Suprapubic skin (tissue), 4 donors: ENCODE measurements at regions not wholly inside any gene's neighbourhood (a gene's known extent, or its start where the extent isn't known, plus 50 kb on each side); places are given as distances from the start of the nearest gene placed in this dataset.
"Not testable (repeated sequence)": the region's sequence is repeated elsewhere in the genome, so short reads cannot be mapped to it uniquely, and the experiment has no call there.

Experiments used
- DNase-seq, 2 donors: peaks; one replicate each; pipeline ENCODE4 v3.0.0-alpha.2; 2019; ENCODE audit warnings: low spot score in 2 of 2
- H3K27ac ChIP-seq: fragments of 200-600 bp; sonication (generic); one replicate; pipeline ENCODE4 v1.5.1; 2019
- H3K27me3 ChIP-seq: fragments of 200-600 bp; sonication (generic); one replicate; pipeline ENCODE4 v1.5.1; 2019
- H3K36me3 ChIP-seq: fragments of 200-600 bp; sonication (generic); one replicate; pipeline ENCODE4 v1.5.1; 2019
- H3K4me1 ChIP-seq: fragments of 200-600 bp; sonication (generic); one replicate; pipeline ENCODE4 v1.5.1; 2019
- H3K4me3 ChIP-seq: fragments of 200-600 bp; sonication (generic); one replicate; pipeline ENCODE4 v1.5.1; 2019; ENCODE audit warnings: mild to moderate bottlenecking
- H3K9me3 ChIP-seq: fragments of 200-600 bp; sonication (generic); one replicate; pipeline ENCODE4 v1.5.1; 2019
- EP300 ChIP-seq: sonication (generic); formaldehyde crosslinking; IDR thresholded peaks from one replicate; pipeline ENCODE4 v1.6.1; 2017; ENCODE audit warnings: antibody characterized with exemption
- POLR2A ChIP-seq, 2 donors: fragments of 450-650 bp; IDR thresholded peaks; one replicate each; pipeline ENCODE4 v1.6.1; 2017; ENCODE audit warnings: antibody characterized with exemption in 2 of 2, mild to moderate bottlenecking in 2 of 2, moderate library complexity in 2 of 2
- POLR2AphosphoS5 ChIP-seq, 3 donors: sonication (generic); formaldehyde crosslinking; IDR thresholded peaks; one replicate each; pipeline ENCODE4 v1.6.1; 2017; ENCODE audit warnings: antibody characterized with exemption in 3 of 3
- WGBS: methylation state at CpG from one replicate; pipeline ENCODE4 v1.1.5; 2018; 5-methylcytosine and 5-hydroxymethylcytosine counted together
- TF ChIP-seq, protein P1 (sequence below), 2 donors: fragments of 200-600 bp in 1 of 2; fragments of 450-650 bp in 1 of 2; sonication (generic) in 1 of 2; IDR thresholded peaks; one replicate each; pipeline ENCODE4 v1.5.1; 2016 to 2019; ENCODE audit warnings: antibody characterized with exemption in 2 of 2, mild to moderate bottlenecking in 1 of 2, moderate library complexity in 1 of 2

DNA sequence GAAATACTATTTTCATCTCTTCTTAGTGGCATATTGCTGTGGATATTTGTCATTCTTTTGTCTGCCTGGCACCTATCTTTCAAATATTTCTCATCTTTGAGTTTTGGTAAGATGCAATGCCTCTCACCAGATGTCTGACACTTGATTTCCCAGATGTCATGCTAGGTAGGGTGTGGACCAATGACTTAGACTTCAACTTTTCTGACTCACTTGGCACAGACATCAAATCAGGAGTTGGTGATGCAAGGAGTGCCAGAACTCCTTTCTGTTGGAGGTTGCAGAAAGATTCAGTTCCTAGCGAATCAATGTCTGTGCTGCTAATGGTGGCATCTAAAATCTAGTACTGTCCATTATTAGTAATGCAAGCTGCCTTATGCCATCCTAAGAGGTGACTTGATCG lies 216.9 kb upstream of the FERD3L start:
- H3K9me3 ChIP-seq = no peaks in the 10 kb centered on the region
- H3K4me1 ChIP-seq = no peaks in the 10 kb centered on the region
- 78% methylated on average over 2 of the region's 2 CpGs for WGBS
- TF ChIP-seq, protein P1, sequence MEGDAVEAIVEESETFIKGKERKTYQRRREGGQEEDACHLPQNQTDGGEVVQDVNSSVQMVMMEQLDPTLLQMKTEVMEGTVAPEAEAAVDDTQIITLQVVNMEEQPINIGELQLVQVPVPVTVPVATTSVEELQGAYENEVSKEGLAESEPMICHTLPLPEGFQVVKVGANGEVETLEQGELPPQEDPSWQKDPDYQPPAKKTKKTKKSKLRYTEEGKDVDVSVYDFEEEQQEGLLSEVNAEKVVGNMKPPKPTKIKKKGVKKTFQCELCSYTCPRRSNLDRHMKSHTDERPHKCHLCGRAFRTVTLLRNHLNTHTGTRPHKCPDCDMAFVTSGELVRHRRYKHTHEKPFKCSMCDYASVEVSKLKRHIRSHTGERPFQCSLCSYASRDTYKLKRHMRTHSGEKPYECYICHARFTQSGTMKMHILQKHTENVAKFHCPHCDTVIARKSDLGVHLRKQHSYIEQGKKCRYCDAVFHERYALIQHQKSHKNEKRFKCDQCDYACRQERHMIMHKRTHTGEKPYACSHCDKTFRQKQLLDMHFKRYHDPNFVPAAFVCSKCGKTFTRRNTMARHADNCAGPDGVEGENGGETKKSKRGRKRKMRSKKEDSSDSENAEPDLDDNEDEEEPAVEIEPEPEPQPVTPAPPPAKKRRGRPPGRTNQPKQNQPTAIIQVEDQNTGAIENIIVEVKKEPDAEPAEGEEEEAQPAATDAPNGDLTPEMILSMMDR (IDR thresholded peaks at IDR 0.05) = no peak
- no peak for TF ChIP-seq EP300
- no peak for TF ChIP-seq POLR2AphosphoS5 (IDR thresholded peaks at IDR 0.05)
- TF ChIP-seq POLR2A (IDR thresholded peaks at IDR 0.05) = no peak
- no peak overlapping the region for H3K27ac ChIP-seq
- no peak overlapping the region for H3K4me3 ChIP-seq
- no peaks in the 10 kb centered on the region for H3K36me3 ChIP-seq
- no peaks in the 10 kb centered on the region for H3K27me3 ChIP-seq
- no peak for DNase-seq

DNA sequence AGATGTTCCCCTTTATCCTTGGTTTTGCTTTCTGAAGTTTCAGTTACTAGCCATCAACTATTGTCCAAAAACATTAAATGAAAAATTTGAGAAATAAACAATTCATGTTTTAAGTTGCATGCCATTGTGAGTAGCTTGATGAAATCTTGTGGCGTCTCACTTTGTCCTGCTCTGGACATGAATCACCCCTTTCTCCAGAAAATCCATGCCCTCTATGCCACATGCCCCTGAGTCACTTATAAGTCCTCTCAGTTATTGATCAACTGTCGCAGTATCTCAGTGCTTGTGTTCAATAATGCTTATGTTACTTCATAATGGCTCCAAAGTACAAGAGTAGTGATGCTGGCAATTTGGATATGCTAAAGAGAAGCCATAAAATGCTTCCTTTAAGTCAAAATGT lies 208.0 kb upstream of the FERD3L start:
- WGBS = 93% methylated on average over 2 of the region's 2 CpGs

DNA sequence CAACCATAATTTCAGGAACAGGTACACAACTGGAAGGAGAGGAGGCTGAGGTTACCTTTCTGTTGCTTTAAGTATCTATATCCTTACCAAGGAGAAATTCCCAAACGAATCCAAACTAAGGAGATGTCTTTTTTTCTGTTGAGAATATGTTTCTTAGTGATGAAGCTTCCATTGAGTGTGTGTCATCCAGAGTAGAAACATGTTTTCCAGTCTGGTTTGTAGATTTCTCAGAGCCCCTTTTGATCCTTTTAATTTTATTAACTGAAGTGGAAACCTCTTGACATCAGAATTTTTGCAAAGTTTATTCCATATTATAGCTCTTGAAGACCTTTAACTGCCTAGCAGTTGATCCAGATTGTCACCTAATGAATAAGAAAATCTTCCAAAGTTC lies 207.1 kb upstream of the FERD3L start:
- Histone ChIP-seq H3K36me3 (no peaks in the 10 kb centered on the region), H3K9me3 (no peaks in the 10 kb centered on the region), H3K4me1 (no peaks in the 10 kb centered on the region), H3K27ac (no peak overlapping the region), H3K4me3 (no peak overlapping the region), H3K27me3 (no peaks in the 10 kb centered on the region)
- WGBS = 25% methylated on average over 1 of the region's 1 CpG
- DNase-seq = no peak
- TF ChIP-seq POLR2AphosphoS5 (IDR thresholded peaks at IDR 0.05) = no peak
- TF ChIP-seq EP300 = no peak
- TF ChIP-seq, protein P1 (IDR thresholded peaks at IDR 0.05) = no peak
- TF ChIP-seq POLR2A (IDR thresholded peaks at IDR 0.05) = no peak

More for the DNA sequence above, 208.0 kb upstream of the FERD3L start:
- TF ChIP-seq POLR2A (IDR thresholded peaks at IDR 0.05) (no peak), EP300 (no peak)
- Histone ChIP-seq H3K4me1 (no peaks in the 10 kb centered on the region), H3K27ac (no peak overlapping the region), H3K36me3 (no peaks in the 10 kb centered on the region), H3K4me3 (no peak overlapping the region), H3K27me3 (no peaks in the 10 kb centered on the region), H3K9me3 (no peaks in the 10 kb centered on the region)
- no peak for DNase-seq

DNA sequence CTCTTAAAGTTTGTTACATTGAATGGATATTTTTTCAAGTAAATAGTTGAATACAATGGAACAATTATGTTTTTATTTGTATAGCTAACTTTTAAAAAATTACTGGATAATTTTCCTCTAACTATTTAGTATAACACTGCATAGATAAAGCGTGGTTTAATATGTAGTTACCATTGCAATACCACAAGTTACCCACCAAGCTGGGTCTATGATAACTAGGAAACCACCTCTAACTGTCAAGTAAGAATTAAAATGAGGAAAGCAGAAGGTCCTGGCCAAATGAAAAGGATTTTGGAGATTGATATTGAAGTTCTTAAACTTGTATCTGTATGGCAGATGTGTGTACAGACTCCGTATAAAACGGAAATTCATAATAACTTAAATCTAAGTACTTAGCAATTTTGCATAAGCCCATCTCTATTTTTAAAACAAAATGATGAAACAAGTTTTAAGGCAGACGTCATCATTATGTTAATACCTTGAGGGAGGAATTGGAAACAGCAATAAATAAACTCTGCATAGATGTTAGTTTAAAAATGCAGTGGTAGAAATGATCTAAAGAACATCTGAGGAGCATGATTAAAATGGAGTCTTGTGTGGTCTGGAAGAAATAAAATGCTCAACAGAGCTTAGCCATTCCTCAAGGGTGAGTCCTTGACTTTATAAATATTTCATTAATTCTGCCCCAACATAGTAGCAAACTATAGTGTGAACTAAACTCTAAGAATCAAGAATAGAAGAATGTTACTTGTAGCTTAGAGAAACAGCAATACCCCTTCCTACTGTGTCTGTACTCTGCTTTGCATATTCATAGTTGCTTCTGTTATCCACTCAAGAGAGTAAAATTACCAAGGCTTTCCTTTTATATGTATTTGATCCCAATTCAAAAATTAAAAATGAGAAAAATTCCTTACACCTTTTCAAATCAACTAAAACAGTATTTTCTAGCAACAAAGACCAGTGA lies 206.4 kb upstream of the FERD3L start:
- Histone ChIP-seq H3K9me3 (no peaks in the 10 kb centered on the region), H3K4me3 (no peak overlapping the region), H3K27ac (no peak overlapping the region), H3K27me3 (no peaks in the 10 kb centered on the region), H3K36me3 (no peaks in the 10 kb centered on the region), H3K4me1 (no peaks in the 10 kb centered on the region)
- no peak for TF ChIP-seq POLR2A (IDR thresholded peaks at IDR 0.05)
- TF ChIP-seq, protein P1 (IDR thresholded peaks at IDR 0.05) = no peak
- TF ChIP-seq EP300 = no peak
- TF ChIP-seq POLR2AphosphoS5 (IDR thresholded peaks at IDR 0.05) = no peak
- DNase-seq = no peak
- WGBS = 53% methylated on average over 4 of the region's 4 CpGs

DNA sequence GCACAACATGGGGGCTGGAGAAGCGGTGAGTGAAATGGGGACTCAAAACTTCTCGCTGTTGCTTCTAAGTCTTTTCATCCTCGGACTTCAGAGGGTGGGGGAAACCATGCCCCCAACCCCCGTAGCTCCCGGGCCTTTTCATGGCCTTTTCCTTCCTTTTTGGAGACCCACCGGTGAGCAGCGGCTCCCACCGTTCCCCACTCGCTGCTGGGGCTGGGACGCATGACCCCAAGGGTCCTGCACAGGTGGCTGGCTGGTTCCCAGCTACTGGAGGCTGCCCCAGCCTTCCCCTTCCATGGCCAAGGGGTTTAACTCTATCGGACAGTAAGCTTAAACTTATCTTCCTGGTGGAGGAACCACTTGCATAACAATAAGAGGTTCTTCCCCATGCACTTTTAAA lies 194.3 kb upstream of the FERD3L start:
- WGBS = 96% methylated on average over 11 of the region's 11 CpGs
- TF ChIP-seq POLR2AphosphoS5 (IDR thresholded peaks at IDR 0.05) (no peak), EP300 (no peak), POLR2A (IDR thresholded peaks at IDR 0.05) (no peak)
- TF ChIP-seq, protein P1 (IDR thresholded peaks at IDR 0.05) = no peak
- no peak overlapping the region for H3K27ac ChIP-seq
- DNase-seq = no peak
- no peak overlapping the region for H3K4me3 ChIP-seq
- no peaks in the 10 kb centered on the region for H3K36me3 ChIP-seq
- H3K27me3 ChIP-seq = peaks cover 2% of the 10 kb centered on the region
- H3K9me3 ChIP-seq = no peaks in the 10 kb centered on the region
- H3K4me1 ChIP-seq = no peaks in the 10 kb centered on the region

DNA sequence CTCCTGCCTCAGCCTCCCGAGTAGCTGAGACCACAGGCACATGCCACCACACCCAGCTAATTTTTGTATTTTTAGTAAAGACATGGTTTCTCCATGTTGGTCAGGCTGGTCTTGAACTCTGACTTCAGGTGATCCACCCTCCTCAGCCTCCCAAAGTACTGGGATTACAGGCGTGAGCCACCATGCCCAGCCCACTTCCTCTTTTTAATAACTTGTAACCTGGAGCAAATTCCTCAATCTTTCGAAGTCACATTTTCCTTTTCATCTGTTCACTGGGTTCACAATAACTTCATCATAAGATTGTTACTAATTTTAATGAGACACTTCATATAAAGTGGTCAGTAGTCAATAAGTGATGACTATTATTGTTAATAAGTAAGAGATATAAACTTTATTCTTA lies 193.3 kb upstream of the FERD3L start:
- not testable (repeated sequence) for H3K36me3 ChIP-seq, H3K27me3 ChIP-seq, H3K4me3 ChIP-seq, H3K9me3 ChIP-seq, H3K4me1 ChIP-seq, DNase-seq, H3K27ac ChIP-seq
- 94% methylated on average over 3 of the region's 3 CpGs for WGBS
